ENCODE measurements at regions not wholly inside any gene's neighbourhood (a gene's known extent, or its start where the extent isn't known, plus 50 kb on each side); places are given as distances from the start of the nearest gene placed in this dataset.

DNA sequence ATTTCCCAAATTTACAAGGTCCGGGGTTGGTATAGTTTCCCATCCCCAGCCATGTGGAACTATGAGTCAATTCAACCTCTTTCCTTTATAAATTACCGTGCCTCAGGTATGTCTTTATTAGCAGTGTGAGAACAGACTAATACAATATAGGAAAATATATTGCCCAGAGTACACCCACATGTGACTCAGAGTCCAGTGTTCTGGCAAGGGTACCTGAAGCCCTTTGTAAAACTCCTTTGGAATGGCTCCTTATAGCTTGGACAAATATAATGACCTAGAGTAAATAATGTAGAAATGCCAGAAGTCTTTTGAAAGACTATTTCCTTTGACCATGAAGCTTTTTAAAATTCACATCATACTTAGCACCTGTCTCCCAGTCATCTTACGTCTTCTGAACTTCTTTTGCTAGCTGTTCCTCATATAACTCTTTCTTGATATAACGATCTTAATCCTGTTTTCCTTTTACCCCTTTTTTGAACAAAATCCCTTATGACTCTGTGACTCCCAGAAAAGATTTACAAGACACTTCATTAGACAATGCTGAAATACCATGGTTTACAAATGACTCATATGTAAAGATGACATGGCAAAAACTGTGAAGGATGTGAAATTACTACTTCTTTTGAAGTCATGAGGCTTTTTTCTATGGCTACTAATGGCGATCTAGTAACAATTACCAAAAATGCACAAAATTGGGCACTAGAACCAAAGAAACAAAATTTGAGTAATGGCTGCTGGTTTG is 408.9 kb downstream of the NAP1L3 start:
- TF ChIP-seq, protein P1, sequence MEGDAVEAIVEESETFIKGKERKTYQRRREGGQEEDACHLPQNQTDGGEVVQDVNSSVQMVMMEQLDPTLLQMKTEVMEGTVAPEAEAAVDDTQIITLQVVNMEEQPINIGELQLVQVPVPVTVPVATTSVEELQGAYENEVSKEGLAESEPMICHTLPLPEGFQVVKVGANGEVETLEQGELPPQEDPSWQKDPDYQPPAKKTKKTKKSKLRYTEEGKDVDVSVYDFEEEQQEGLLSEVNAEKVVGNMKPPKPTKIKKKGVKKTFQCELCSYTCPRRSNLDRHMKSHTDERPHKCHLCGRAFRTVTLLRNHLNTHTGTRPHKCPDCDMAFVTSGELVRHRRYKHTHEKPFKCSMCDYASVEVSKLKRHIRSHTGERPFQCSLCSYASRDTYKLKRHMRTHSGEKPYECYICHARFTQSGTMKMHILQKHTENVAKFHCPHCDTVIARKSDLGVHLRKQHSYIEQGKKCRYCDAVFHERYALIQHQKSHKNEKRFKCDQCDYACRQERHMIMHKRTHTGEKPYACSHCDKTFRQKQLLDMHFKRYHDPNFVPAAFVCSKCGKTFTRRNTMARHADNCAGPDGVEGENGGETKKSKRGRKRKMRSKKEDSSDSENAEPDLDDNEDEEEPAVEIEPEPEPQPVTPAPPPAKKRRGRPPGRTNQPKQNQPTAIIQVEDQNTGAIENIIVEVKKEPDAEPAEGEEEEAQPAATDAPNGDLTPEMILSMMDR (IDR thresholded peaks at IDR 0.05; ENCODE audit: low read depth, low read length, missing input control) = no peak
- no peak for TF ChIP-seq REST (IDR thresholded peaks at IDR 0.05)
- TF ChIP-seq TAF1 (conservative IDR thresholded peaks at IDR 0.05) = no peak
- TF ChIP-seq, protein P2, sequence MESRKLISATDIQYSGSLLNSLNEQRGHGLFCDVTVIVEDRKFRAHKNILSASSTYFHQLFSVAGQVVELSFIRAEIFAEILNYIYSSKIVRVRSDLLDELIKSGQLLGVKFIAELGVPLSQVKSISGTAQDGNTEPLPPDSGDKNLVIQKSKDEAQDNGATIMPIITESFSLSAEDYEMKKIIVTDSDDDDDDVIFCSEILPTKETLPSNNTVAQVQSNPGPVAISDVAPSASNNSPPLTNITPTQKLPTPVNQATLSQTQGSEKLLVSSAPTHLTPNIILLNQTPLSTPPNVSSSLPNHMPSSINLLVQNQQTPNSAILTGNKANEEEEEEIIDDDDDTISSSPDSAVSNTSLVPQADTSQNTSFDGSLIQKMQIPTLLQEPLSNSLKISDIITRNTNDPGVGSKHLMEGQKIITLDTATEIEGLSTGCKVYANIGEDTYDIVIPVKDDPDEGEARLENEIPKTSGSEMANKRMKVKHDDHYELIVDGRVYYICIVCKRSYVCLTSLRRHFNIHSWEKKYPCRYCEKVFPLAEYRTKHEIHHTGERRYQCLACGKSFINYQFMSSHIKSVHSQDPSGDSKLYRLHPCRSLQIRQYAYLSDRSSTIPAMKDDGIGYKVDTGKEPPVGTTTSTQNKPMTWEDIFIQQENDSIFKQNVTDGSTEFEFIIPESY (IDR thresholded peaks at IDR 0.05) = no peak
- no peak for TF ChIP-seq JUND (IDR thresholded peaks at IDR 0.05)
- TF ChIP-seq RAD21 (IDR thresholded peaks at IDR 0.05) = no peak
- TF ChIP-seq, protein P3, sequence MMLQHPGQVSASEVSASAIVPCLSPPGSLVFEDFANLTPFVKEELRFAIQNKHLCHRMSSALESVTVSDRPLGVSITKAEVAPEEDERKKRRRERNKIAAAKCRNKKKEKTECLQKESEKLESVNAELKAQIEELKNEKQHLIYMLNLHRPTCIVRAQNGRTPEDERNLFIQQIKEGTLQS (IDR thresholded peaks at IDR 0.05) = no peak
- TF ChIP-seq HNF4G (IDR thresholded peaks at IDR 0.05) = no peak
